HT-29 (cell line): ENCODE measurements at regions not wholly inside any gene's neighbourhood (a gene's known extent, or its start where the extent isn't known, plus 50 kb on each side); places are given as distances from the start of the nearest gene placed in this dataset.

Experiments used
- DNase-seq: peaks from one replicate; pipeline ENCODE4 v3.0.0-alpha.2; 2015; ENCODE audit warnings: low spot score

DNA sequence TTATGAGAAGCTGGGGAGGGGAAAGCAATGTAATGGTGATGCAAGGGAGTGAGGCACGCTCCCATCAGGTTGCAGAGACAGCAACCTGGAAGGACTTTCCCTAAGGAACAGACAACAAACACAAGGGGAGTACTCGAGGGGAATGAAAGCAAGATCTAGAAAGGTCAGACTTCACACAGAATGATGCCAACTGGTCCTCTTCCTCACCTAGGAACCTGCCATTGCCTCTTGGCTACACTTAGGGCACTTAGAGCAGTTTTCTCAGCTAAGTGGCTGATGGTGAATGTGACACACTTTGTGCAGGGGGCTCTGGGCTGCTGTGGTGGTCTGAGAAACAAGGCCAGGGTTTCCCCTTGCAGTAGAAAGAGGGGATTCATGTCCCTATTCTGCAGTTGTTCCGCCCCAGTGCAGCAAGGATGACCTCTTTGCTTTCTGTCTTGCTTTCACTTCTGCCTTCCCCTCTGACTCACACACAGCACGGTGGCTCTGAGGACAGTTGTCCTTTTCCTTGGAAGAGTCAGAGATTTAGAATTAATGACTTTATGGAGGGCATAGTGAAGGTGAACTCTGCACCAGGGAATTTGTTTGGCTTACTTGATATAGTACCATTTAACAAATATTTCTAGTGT lies 394.0 kb upstream of the KLF4 start:
- no peak for DNase-seq

DNA sequence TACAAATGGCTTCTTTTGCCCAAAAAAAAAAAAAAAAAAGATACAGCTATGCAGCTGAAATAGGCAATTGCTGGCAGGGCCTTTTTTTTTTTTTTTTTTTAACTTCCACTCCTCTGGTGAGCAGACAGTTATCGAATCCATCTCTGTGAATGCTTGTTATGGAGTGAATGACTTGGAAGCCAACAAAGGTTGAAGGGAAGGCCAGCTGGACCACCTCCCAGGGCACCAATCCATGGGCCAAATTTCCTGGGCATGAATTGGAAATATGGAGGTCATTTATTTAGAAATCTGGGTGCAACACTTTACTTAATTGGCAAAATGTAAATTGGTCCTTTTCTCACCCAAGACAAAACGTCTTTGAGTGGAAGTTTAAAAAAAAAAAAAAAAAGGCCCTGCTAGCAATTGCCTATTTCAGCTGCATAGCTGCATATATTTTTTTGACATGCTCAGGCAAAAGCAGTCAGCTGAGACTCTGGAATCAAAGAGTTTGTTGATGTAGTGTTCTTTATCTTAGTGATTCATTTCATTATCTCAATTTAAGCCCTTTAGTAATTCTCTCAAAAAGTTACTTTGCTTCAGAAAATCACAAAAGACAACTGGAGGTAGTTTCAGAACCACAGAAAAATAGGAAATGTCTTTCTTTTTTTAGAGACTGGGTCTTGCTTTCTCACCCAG lies 392.2 kb upstream of the KLF4 start:
- DNase-seq: no peak

DNA sequence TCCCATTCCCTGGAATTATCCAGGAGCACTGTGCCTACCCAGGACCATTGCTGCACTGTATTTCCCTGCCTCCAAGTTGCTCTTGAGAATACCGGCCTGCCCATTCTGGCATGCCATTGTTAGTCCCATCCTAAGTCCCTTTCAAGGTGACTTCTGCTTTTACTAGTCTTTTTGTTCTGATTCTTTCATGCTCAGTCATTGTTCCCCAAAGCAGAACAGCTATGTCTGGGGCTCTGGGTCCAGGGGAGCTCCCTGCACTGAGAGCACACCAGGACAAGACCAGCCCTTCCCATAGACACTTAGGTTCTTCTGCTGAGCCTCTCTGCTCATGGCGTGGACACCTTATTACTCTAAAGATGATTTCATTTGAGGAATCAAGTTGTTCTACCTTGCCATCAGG lies 388.9 kb upstream of the KLF4 start:
- DNase-seq: no peak

DNA sequence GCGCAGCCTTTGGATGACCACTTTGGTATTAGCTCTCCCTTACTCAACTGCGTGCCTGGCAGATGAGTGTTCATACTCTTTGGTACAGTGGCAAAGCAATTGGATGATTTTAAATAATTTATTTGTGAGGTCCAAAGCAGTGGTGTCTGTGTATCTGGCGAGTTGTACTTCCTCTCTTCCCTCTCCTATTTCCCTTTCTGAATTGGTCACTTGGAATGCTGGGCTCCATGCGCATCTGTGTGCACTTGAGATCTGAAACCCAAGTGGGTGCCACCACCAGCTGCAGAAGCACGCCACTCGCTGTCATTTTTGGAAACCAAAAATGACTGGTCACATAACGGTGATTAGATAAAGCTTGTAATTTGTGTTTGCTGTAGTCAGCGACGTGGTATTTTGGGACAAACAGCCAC lies 386.0 kb upstream of the KLF4 start:
- no peak for DNase-seq

DNA sequence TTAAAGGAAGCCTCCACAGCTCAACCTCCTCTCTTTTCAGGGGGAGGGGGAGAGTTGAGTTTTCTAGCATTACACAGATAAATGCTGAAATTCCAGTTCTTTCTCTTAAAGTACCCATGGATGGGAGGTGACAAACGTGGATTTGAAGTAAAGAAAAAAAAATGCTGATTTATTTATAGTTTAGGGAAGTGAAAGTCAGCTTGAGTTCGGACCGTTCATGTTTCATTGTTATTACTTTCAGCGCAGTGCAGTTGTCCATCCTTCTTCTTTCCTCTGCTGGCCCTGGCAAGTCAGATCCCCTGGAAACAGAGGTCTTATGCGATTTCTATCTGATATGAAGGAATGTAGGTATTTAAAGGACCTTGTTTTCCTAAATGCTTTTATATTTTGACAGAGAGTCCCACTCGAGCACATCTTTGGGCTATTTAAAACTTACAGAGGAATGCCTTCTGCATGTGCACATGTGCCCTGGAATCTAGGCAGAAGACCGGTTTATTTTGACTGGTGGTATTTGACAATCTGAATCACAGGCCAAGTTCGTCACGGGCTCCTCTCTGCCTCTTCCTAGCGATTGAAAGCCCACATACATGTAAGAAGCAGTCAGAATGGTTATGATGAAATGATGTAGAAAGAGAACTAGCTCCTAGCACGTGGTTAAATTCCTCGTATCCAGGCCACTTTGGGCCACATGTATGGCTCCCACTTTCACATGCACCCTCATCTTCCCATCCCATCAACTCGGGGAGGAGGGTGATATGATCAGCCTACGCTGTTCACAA lies 385.2 kb upstream of the KLF4 start:
- no peak for DNase-seq

DNA sequence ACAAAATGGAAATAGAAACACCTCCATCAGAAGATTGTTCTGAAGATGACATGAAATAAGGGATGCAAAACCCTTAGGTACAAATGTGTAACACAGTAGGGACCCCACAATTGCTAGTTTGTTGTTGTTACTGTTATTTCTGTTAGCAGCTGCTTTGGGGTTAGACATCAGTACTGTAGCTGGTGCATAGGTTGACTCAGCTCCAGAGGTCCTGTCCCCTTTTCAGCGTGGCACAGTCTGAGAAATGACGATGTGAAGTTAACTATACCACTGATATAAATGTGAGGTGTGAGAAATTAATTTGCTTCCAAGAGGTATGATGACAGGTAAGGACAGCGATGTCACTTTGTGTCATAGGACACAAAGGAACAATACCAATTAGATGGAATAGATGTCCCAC lies 384.6 kb upstream of the KLF4 start:
- DNase-seq: no peak

DNA sequence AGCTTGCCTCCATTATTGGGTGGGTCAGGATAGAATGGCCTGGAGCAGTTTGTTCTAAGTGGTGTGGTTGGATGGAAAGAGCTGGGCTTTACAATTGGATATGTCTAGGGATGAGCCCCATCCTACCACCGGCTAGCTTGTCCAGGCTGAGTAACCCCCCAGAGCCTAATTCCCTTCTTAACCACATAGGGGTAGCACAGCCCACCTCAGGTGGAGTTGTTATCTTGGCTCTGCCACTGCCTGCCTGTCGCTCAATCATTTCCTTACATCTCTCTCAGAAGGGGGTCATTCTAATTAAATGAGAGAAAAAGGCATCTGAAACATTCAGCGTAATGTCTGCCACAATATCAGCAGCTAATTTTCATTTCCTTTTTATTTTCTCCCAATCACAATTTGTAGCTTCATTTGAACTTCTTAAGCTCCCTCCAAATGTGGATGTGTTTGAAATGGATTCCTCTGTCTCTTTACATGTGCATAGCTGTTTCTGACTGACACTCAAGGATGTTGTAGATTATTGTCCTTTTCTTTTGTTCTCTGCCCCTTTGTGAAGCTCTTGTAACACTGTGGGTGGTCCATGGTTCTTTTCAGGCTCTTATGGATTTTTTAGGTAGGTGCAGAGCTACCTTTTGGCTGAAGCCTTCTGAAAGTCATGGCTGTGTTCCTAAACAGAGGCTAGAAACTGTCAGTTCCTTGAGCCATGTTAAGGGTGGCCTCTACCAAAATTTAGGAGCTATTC lies 383.1 kb upstream of the KLF4 start:
- DNase-seq: no peak

DNA sequence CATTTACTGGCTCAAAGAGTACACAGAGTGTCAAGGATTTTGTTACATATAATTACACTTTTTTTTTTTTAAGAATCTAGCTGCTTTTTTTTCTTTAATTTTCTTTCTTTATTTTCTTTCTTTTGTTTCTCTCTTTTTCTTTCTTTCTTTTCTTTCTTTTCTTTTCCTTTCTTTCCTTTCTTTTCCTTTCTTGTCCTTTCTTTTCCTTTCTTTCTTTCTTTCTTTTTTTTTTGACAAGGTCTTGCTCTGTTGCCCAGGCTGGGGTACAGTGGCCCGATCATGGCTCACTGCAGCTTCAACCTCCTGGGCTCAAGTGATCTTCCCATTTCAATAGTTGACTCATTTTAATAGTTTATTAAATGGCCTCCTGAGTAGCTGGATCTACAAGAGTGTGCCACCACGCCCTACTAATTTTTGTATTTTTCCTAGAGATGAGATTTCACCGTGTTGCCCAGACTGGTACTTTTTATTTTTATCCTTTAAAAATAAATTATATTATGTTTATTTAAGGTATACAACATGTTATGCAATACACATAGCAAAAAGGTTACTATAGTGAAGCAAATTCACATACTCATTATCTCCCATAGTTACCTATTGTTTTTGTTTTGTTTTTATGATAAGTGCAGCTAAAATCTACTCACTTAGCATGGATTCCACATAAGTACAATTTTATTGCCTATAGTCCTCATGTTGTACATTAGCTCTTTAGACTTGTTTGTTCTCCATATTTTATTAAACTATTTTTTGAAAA lies 381.5 kb upstream of the KLF4 start:
- DNase-seq: peak; percentile 7

DNA sequence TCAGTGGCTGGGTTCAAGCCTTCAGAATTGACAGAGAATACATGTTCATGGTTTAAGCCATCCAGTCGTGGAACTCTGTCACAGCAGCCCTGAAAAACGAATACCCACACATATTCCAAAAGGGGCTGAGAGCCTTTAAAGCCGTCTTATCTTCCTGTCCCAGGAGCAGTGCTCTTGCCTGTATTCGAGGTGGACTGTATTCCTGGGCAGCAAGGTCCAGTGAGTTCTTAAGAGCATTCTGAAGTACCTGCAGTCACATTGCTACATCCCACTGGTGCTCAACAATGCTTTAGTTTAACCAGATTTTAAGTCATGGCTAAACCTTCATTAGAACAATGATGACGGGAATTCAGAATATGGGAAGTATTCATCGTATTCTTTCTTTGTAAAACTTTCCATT lies 380.7 kb upstream of the KLF4 start:
- no peak for DNase-seq

DNA sequence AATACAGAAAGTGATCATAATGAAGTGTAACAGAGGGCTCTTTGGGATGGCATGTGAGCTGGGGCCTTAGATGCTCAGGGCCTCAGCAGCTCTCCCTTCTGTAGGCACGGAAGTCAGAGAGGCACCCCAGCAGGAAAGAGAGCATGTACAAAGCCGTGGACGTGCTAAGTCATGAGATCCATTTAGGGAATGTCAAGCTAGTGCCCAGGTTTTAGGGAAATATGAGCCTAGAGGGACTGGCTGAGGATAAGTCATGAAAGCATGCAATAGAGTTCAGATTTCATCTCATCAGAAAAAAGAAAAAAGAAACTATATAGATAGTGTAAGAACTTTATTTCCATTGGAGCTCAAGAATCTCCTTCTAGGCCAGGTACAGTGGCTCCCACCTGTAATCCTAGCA lies 379.5 kb upstream of the KLF4 start:
- DNase-seq: no peak

DNA sequence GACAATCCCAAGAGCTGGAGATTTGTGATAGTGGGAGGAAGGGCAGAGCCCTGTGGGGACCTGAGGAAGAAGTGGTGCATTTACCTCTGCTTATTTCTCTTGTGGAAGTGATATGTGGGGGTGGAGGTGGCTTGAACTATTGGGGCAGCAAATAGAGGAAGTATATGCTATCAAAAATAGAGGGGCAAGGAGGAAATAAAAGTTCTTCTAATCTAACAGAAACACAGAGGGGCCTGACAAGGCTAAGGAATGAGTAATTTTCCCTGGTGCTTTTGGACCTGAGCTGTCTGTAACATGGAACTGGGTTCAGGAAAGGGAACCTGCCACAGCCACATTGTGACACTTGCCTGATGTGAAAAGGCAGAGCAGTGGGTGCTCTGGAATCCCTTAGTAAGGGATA lies 378.6 kb upstream of the KLF4 start:
- no peak for DNase-seq

DNA sequence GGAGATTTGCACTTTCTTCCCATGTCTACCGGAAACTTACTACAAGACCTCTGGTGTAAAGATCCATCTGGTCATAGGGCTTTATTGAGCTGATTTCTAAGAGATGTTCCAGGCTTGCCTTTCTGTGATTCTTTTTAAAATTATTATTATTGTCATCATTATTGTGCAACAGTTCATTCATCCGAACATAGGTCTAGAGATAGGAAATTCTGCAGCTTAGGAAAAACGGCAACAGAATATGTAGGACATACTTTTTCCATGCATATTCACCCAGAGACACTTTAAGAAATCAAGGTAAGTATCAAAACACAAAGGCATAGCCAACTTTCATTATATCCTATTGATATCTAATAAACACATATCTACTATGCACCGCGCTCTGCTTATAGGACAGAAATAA lies 378.2 kb upstream of the KLF4 start:
- DNase-seq: no peak

DNA sequence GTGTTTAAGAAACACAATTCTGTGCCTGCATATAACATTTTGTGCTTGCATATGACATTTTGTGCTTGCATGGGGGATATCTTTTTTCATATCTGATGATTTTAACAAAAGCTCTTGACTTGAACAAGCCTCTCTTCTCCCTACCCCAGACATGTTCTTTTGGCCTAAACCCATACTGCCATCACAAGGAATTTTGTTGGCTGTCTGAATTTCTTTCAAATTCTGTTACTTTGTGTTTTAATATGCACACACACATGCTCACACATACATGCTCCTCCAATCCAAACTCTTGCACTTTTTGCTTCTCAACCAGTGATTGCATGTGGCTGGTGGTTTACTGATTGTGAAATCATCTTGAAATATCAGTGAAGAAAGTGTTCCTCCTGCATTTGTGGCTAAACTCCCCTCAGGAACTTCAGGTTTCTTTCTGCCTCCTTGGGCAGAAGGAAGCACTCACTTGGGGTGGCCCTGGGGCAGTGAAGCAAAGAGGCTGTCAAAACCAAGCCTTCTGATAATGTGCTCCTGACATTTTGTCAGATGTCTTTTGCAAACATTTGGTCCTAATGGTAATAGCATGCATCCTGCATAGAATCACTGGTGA lies 377.2 kb upstream of the KLF4 start:
- no peak for DNase-seq

DNA sequence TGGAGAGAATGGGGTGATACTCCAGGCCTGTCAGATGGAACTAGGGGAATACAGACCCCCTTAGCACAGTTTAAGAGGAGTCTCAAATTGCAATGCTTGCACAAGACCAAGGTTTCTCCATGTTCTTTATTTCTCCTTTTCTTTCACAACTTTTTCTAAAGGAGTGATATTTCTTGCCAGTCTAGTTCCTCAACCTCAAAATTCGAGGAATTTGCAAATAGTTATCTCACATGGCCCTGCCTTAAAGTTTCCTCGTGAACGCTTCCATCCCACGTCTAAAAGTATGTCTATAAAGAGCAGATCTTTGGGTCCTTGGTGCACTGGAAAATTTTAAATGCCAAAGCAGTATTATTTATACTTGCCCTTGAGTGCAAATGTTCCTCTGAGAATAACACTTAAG lies 373.8 kb upstream of the KLF4 start:
- DNase-seq: no peak

DNA sequence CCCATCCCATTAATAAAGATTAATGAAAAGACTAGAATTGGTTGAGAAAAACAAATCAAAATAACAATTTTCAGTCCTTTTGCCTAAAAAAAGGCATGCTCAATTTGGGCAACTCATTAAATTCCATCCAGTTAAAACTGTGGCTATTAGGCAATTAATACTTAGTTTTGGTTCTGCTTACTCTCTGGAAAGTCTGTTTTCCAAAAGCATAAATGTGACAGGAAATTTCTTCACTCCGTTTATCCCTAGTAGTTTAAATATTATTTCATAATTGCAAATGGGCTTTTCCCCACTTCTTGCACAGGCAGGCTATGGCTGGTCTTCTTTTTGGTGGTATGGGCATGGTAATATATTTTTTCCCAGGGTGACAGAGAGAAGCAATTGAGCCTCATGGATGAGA lies 373.3 kb upstream of the KLF4 start:
- no peak for DNase-seq

DNA sequence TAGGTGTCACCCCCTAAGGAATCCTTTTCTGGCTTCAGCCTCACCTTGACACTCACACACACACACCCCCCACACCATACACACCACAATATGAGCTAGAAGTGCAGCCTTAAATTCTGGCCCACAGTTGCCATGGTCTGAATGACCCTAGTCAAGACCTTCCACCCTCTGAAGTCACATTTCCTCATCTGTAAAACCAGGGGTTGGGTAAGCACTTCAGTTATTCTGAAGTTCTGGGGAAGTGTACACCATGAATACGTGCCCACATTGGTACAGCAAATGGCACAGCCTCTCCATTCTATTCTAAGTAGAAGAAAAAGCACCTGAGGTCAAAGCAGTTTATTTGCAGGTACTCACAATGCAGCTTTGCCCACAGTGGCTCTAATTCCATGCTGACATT lies 372.8 kb upstream of the KLF4 start:
- DNase-seq: no peak

DNA sequence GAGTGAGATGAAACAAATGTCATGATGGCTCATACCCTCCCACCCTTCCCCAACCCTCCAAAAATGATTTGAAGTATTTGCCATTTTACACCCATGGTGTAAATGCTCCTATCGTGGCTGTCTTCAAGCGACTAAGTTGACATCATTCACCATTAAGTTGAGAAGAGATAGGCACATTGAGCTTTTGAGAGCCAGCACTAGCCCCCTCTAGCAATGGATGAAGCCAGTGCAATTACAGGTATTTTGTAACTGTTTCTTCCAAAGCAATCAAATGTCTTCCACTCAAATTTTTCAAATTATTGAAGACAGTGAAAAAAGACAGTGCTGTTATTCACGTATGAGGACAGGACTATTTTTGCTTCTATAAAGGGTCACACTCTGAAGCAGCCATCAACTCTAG lies 371.5 kb upstream of the KLF4 start:
- no peak for DNase-seq

DNA sequence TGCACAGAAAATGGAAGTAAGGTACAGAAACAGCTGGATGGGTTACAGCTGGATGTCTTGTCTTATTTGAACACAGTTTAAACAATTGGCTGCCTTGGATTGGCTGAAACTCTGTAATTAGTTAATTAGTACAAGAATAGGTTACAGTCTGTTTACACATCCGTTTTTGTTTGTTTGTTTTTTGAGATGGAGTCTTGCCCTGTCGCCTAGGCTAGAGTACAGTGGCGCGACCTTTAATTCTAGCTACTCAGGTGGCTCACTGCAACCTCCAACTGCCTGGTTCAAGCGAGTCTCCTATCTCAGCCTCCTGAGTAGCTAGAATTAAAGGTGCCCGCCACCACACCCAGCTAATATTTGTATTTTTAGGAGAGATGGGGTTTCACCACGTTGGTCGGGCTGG lies 368.7 kb upstream of the KLF4 start:
- DNase-seq: no peak

DNA sequence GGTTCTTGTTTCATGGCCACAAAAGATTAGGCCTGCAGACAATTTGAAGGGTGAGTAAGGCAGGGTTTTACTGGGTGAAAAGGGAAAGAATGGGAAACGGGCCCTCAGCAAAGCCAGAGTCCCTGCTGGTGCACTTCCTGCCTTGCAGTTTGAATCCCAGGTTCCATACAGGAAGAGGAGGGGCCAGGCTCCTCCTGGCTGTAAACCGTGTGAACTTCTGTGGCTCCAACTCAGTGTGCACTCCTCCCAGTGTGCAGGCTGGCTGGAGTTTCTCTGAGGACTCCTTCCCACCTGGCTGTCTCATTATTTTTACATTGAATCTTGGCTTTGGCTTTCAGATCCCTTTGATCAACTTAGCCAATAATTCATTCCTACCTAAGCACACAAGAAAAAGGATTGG lies 367.1 kb upstream of the KLF4 start:
- DNase-seq: no peak

DNA sequence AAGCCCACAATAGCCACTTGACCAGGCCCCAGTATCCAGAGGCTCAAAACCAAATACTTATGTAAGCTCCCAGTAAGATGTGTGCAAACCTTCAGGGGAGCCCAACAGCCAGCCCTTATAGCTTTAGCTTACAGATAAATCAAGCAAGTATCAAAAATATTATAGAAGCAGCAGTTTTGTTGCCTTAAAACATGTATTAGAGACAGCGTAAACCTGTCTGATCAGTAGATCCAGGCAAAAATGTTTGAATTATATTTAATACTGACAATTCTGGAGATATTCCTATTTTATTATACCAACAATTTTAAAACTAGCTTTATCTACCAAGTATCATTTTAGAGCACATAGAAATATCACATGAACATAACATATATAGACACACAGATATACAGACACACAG lies 365.6 kb upstream of the KLF4 start:
- no peak for DNase-seq

DNA sequence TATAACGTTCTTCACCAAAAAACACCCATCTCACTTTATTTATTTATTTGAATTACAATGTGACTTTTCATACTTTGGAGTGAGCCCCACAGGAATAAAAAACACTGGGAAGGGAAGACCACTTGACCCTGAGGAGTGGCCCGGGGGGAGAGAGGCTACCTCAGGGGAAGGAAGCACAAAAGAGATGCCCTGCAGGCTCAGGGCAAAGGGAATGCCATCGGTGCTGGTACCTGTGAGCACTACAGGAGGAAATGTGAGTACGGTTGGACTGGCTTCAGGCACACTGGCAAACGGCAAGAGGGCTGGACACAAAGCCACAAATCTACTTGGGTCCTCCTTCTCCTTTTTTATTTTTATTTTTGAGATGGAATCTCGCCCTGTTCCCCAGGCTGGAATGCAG lies 363.9 kb upstream of the KLF4 start:
- no peak for DNase-seq
